ENCODE measurements at regions not wholly inside any gene's neighbourhood (a gene's known extent, or its start where the extent isn't known, plus 50 kb on each side); places are given as distances from the start of the nearest gene placed in this dataset.

GRCh38 chr2:66940080-66940479 is 457.1 kb upstream of the ETAA1 start:
- H3K27ac ChIP-seq: no peak overlapping the region
- H3K4me3 ChIP-seq: no peak overlapping the region
- H3F3A ChIP-seq (ENCODE audit: insufficient read depth, low read depth): no peaks in the 10 kb centered on the region
- no peak overlapping the region for H3K4me2 ChIP-seq
- no peaks in the 10 kb centered on the region; the same call in 1 of the 2 replicates for H3K9me3 ChIP-seq (ENCODE audit: insufficient read depth, low read depth)
- no peaks in the 10 kb centered on the region for H3K9me2 ChIP-seq (ENCODE audit: insufficient read depth)
- H3K4me1 ChIP-seq (replicated peaks; ENCODE audit: insufficient read depth): no peaks in the 10 kb centered on the region
- BruUV-seq (replicated peaks): no TSS peak
- ChIA-PET CTCF (no interaction called here), POLR2A (ENCODE audit: unreplicated experiment) (no interaction called here)
- no peaks in the 10 kb centered on the region for H3K27me3 ChIP-seq (ENCODE audit: insufficient read depth, low read depth)
- no peak overlapping the region for H2AFZ ChIP-seq
- no peaks in the 10 kb centered on the region for H3K79me2 ChIP-seq (ENCODE audit: low read depth)
- intact Hi-C loops (cut with micrococcal nuclease; ENCODE audit: unreplicated experiment): no loop called here
- H3K36me3 ChIP-seq (ENCODE audit: low read depth): no peaks in the 10 kb centered on the region
- no peak for DNase-seq
- no peak for TF ChIP-seq EZH2 (IDR thresholded peaks at IDR 0.05; ENCODE audit: low read depth)
- TF ChIP-seq, protein P1, sequence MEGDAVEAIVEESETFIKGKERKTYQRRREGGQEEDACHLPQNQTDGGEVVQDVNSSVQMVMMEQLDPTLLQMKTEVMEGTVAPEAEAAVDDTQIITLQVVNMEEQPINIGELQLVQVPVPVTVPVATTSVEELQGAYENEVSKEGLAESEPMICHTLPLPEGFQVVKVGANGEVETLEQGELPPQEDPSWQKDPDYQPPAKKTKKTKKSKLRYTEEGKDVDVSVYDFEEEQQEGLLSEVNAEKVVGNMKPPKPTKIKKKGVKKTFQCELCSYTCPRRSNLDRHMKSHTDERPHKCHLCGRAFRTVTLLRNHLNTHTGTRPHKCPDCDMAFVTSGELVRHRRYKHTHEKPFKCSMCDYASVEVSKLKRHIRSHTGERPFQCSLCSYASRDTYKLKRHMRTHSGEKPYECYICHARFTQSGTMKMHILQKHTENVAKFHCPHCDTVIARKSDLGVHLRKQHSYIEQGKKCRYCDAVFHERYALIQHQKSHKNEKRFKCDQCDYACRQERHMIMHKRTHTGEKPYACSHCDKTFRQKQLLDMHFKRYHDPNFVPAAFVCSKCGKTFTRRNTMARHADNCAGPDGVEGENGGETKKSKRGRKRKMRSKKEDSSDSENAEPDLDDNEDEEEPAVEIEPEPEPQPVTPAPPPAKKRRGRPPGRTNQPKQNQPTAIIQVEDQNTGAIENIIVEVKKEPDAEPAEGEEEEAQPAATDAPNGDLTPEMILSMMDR (conservative IDR thresholded peaks at IDR 0.05): no peak
- no peaks in the 10 kb centered on the region for H4K20me1 ChIP-seq (ENCODE audit: insufficient read depth)

DNA sequence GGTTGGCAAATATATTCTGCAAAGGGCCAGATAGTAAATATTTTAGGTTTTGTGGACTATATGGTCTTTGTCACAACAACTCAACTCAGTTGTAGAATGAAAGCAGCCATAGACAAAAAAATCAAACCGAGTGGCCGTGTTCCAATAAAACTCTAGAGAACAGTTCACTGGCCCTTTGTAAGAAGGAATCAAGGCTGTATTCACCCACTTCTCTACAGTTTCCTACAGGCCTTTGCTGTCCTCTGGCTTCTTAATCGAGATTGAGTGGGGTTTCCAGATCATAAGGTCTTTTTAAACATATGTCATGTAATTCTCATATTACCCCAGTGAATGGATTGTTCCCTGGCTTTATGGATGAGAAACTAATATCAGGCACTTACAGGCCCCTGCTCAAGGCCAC is 448.9 kb upstream of the ETAA1 start:
- Histone ChIP-seq H3K27ac (no peak overlapping the region), H3K4me2 (no peak overlapping the region), H2AFZ (no peak overlapping the region), H3K9me2 (ENCODE audit: insufficient read depth) (no peaks in the 10 kb centered on the region), H3K4me3 (no peak overlapping the region), H3F3A (ENCODE audit: insufficient read depth, low read depth) (no peaks in the 10 kb centered on the region), H4K20me1 (ENCODE audit: insufficient read depth) (no peaks in the 10 kb centered on the region), H3K36me3 (ENCODE audit: low read depth) (no peaks in the 10 kb centered on the region), H3K79me2 (ENCODE audit: low read depth) (no peaks in the 10 kb centered on the region), H3K4me1 (replicated peaks; ENCODE audit: insufficient read depth) (no peaks in the 10 kb centered on the region), H3K9me3 (ENCODE audit: insufficient read depth, low read depth) (no peaks in the 10 kb centered on the region), H3K27me3 (ENCODE audit: insufficient read depth, low read depth) (no peaks in the 10 kb centered on the region)
- POLR2A ChIA-PET (ENCODE audit: unreplicated experiment): no interaction called here
- no peak for DNase-seq
- no TSS peak for BruUV-seq (replicated peaks)
- CTCF ChIA-PET: no interaction called here
- intact Hi-C loops (cut with micrococcal nuclease; ENCODE audit: unreplicated experiment): no loop called here
- TF ChIP-seq EZH2 (IDR thresholded peaks at IDR 0.05; ENCODE audit: low read depth): no peak
- TF ChIP-seq, protein P1 (conservative IDR thresholded peaks at IDR 0.05): no peak

DNA sequence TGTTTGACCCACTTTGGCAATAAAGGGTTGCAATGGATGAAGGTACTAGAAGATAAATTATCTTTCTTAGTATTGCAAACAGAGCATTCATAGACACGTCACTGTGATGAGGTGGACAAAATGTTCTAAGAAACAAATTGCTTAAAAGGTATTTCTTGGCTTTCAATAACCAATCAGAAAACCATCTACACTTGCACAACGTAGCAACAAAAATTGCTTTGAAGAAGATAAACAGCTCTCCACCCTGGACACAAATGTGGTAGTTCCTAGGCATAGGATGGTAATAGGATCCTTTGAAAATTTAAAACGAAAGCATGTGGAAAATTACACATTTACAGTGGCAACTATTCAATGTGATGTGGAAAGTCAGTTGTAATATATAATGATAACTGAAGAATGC is 439.9 kb upstream of the ETAA1 start:
- no peaks in the 10 kb centered on the region for H3F3A ChIP-seq (ENCODE audit: insufficient read depth, low read depth)
- no peaks in the 10 kb centered on the region for H3K36me3 ChIP-seq (ENCODE audit: low read depth)
- DNase-seq: no peak
- H2AFZ ChIP-seq: no peak overlapping the region
- intact Hi-C loops (cut with micrococcal nuclease; ENCODE audit: unreplicated experiment): no loop called here
- no peak overlapping the region for H3K4me2 ChIP-seq
- no peaks in the 10 kb centered on the region for H3K79me2 ChIP-seq (ENCODE audit: low read depth)
- no peak overlapping the region for H3K4me3 ChIP-seq
- H3K27me3 ChIP-seq (ENCODE audit: insufficient read depth, low read depth): no peaks in the 10 kb centered on the region
- no peak overlapping the region for H3K27ac ChIP-seq
- H3K9me3 ChIP-seq (ENCODE audit: insufficient read depth, low read depth): no peaks in the 10 kb centered on the region
- ChIA-PET POLR2A (ENCODE audit: unreplicated experiment) (no interaction called here), CTCF (no interaction called here)
- no peaks in the 10 kb centered on the region for H4K20me1 ChIP-seq (ENCODE audit: insufficient read depth)
- no peaks in the 10 kb centered on the region for H3K4me1 ChIP-seq (replicated peaks; ENCODE audit: insufficient read depth)
- BruUV-seq (replicated peaks): no TSS peak
- H3K9me2 ChIP-seq (ENCODE audit: insufficient read depth): no peaks in the 10 kb centered on the region
- TF ChIP-seq, protein P1 (conservative IDR thresholded peaks at IDR 0.05): no peak
- no peak for TF ChIP-seq EZH2 (IDR thresholded peaks at IDR 0.05; ENCODE audit: low read depth)
